GM12875 (cell line): ENCODE measurements at regions not wholly inside any gene's neighbourhood (a gene's known extent, or its start where the extent isn't known, plus 50 kb on each side); places are given as distances from the start of the nearest gene placed in this dataset.

Experiments
- H3K4me3 ChIP-seq: one replicate; pipeline ENCODE4 v1.5.1; 2011; ENCODE audit warnings: low read depth, low read length, control low read depth
- TF ChIP-seq, protein P1 (sequence below): IDR thresholded peaks from 2 replicates; pipeline ENCODE4 v1.5.1; 2011; ENCODE audit warnings: low read depth, mild to moderate bottlenecking, control low read depth, inconsistent platforms, low read length, moderate library complexity, borderline replicate concordance; ENCODE audit not compliant: insufficient read depth

DNA sequence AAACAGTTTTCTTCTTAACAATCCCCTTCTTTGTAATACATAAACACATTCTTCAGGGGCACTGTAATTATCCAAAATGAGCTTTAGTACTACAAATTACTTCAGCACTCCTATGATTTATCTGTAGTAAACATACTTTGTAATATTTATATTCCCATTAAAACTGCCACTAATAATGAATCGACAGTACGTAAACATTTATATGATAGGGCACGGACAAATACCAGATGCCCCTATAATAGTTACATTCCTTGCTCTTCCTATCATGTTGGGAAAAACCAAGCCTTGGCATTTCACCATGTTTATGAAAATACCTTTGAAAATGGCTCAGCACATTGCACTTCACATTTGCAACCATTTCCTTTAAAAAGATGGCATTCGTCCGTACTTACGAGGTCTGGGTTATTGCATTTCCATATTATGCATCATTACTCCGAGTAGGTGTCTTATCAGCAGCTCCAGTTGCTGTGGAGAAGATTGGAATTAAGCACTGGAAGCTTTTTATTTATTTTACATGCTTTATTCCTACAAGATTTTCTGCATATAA, 1043.4 kb downstream of the DIAPH3 start:
- no peak overlapping the region for H3K4me3 ChIP-seq
- TF ChIP-seq, protein P1, sequence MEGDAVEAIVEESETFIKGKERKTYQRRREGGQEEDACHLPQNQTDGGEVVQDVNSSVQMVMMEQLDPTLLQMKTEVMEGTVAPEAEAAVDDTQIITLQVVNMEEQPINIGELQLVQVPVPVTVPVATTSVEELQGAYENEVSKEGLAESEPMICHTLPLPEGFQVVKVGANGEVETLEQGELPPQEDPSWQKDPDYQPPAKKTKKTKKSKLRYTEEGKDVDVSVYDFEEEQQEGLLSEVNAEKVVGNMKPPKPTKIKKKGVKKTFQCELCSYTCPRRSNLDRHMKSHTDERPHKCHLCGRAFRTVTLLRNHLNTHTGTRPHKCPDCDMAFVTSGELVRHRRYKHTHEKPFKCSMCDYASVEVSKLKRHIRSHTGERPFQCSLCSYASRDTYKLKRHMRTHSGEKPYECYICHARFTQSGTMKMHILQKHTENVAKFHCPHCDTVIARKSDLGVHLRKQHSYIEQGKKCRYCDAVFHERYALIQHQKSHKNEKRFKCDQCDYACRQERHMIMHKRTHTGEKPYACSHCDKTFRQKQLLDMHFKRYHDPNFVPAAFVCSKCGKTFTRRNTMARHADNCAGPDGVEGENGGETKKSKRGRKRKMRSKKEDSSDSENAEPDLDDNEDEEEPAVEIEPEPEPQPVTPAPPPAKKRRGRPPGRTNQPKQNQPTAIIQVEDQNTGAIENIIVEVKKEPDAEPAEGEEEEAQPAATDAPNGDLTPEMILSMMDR = no peak

DNA sequence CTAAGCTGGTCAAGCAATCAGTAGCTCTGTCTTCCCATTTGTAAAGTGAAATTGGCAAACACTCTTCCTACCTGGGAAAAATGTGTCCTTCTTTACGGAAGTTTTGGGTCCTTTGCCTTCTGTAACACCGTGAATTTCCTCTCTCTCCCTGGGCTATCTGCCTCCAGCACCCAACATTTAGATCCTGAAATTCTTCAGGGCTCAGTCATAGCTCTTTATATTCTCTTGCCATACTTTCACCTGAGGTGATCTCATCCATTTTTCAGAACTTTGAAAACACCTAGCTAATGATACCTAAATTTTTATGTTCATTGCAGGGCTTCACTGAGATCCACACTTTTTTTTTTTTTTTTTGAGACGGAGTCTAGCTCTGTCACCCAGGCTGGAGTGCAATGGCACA, 1042.2 kb downstream of the DIAPH3 start:
- H3K4me3 ChIP-seq = no peak overlapping the region
- TF ChIP-seq, protein P1 = no peak

DNA sequence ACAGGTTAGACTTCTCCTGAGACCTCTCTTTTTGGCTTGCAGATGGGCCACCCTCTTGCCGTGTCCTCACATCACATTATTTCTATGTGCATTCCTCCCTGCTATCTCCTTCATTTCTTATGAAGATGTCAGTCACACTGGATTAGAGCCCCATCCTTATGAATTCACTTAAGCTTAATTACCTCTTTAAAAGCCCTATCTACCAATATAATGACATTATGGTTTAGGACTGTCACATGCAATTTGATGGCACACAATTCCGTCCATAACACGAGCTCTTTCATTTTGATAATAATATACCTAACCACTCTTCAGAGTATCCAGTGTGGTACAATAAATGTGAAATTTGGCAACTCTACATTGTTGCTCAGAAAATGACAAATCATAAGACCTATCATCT, 1037.3 kb downstream of the DIAPH3 start:
- TF ChIP-seq, protein P1 = no peak
- H3K4me3 ChIP-seq = no peak overlapping the region

DNA sequence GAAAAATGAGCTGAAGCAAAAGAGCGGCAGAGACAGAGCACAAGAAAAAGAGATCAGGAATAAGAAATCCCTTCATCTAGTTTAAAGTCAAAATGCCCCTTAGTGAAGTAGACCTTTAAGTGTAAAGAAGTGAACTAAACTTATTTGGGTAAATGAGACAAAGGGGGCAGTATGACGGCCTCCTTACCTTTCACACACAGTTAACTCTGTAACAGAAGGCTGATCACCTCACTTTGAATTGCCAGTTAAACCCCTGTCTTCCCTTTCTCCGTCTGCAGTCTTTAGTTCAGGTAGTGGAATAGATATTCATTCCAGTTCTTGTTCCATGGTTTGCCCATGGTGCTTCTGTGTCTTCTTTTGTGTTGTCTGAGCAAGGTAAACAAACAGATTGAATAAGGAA, 1029.8 kb downstream of the DIAPH3 start:
- TF ChIP-seq, protein P1 = no peak
- H3K4me3 ChIP-seq = no peak overlapping the region

DNA sequence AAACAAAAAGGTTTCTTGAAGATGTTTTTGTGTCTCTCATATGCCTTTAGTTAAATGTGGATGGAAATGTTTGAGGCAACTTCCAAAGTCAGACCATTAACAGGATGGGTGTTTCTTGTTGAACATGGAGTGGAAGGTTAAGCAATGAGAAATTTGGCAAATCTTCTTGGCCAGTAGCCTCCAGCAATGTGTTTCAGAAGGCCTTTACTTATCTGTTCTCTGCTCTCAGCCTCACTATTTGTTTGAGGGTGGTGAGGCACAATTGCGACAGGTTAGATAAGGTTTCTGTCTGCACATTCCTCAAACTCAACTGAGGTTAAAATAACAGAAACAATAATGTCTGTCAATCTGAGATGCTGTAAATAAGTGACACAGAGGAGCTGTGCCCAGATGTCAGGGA, 1019.0 kb downstream of the DIAPH3 start:
- TF ChIP-seq, protein P1 = no peak
- H3K4me3 ChIP-seq = no peak overlapping the region

DNA sequence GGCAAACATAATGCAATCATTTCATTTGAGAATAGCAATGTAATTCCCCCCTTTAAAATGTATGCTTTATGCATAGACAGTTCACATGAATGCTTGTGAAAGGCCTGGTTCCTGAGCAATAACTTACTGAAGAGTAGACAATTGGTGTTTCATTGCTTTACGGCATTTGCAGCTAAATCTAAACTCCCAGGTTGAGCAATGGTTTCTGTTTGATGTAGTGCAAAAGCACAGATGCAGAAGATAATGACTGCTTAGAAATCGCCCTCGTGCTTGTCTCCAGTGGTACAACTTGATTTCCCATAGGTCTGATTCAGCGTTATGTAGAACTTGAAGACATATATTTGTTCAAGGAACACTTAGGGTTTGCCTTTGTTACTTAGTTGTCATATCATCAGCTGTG, 1018.3 kb downstream of the DIAPH3 start:
- TF ChIP-seq, protein P1 = no peak
- H3K4me3 ChIP-seq = no peak overlapping the region

DNA sequence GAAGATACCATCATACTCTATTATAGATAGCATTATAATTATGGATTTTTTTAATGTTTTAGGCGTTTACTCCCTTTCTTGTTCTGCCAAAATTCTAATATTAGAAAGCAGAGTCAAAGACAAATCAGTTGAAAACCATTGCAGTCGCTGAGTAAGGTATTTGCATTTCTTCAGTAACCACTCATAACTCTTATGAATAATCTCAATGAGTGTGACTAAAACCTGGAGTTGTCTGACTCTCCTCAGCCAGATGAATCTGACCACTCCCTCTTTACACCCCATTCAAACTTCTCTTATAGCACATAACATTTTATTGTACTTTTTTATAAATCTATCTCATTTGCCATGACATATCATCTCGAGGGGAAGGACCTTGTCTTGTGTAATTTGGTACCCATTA, 1006.5 kb downstream of the DIAPH3 start:
- H3K4me3 ChIP-seq = no peak overlapping the region
- TF ChIP-seq, protein P1 = no peak
